ENCODE measurements at regions not wholly inside any gene's neighbourhood (a gene's known extent, or its start where the extent isn't known, plus 50 kb on each side); places are given as distances from the start of the nearest gene placed in this dataset.

- Histone ChIP-seq H3K79me2 (ENCODE audit: insufficient read depth, low read length) (no peaks in the 10 kb centered on the region), H2AFZ (ENCODE audit: low read depth, low read length) (no peak overlapping the region), H3K4me2 (ENCODE audit: low read length) (no peak overlapping the region), H3K4me1 (ENCODE audit: insufficient read depth, low read length) (peaks cover 23% of the 10 kb centered on the region), H4K20me1 (ENCODE audit: insufficient read depth, low read length) (peaks cover 51% of the 10 kb centered on the region), H3K9ac (ENCODE audit: low read length) (no peak overlapping the region), H3K4me3 (ENCODE audit: insufficient read depth, low read depth, low read length) (no peak overlapping the region), H3K9me3 (ENCODE audit: insufficient read depth, low read depth, low read length) (peaks cover 2% of the 10 kb centered on the region), H3K36me3 (ENCODE audit: insufficient read depth, low read length) (no peaks in the 10 kb centered on the region), H3K27ac (ENCODE audit: low read depth, low read length) (no peak overlapping the region), H3K27me3 (ENCODE audit: insufficient read depth, low read length) (no peaks in the 10 kb centered on the region)
- peaks cover 6% of the 10 kb centered on the region for H3K36me3 Mint-ChIP-seq (ENCODE audit: low read depth, unreplicated experiment)
- peaks cover 15% of the 10 kb centered on the region for H3K27me3 Mint-ChIP-seq (ENCODE audit: low read depth, unreplicated experiment)
- no peak overlapping the region for H3K4me3 Mint-ChIP-seq (ENCODE audit: unreplicated experiment)
- H3K9me3 Mint-ChIP-seq (ENCODE audit: unreplicated experiment): no peaks in the 10 kb centered on the region
- no peak for DNase-seq (ENCODE audit: low read depth)
- FAIRE-seq: no peak
- TF ChIP-seq, protein P1, sequence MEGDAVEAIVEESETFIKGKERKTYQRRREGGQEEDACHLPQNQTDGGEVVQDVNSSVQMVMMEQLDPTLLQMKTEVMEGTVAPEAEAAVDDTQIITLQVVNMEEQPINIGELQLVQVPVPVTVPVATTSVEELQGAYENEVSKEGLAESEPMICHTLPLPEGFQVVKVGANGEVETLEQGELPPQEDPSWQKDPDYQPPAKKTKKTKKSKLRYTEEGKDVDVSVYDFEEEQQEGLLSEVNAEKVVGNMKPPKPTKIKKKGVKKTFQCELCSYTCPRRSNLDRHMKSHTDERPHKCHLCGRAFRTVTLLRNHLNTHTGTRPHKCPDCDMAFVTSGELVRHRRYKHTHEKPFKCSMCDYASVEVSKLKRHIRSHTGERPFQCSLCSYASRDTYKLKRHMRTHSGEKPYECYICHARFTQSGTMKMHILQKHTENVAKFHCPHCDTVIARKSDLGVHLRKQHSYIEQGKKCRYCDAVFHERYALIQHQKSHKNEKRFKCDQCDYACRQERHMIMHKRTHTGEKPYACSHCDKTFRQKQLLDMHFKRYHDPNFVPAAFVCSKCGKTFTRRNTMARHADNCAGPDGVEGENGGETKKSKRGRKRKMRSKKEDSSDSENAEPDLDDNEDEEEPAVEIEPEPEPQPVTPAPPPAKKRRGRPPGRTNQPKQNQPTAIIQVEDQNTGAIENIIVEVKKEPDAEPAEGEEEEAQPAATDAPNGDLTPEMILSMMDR (IDR thresholded peaks at IDR 0.05; ENCODE audit: insufficient read depth, low read depth, low read length): no peak
- no peak for TF ChIP-seq EZH2 (IDR thresholded peaks at IDR 0.05; ENCODE audit: insufficient read depth, low read length)
- peaks cover 11% of the 10 kb centered on the region for H3K4me1 Mint-ChIP-seq (ENCODE audit: low read depth, unreplicated experiment)
- no peak overlapping the region for H3K27ac Mint-ChIP-seq (ENCODE audit: unreplicated experiment)
Measured at GRCh38 chr16:85519540-85520231, 93.4 kb upstream of the GSE1 start.

GRCh38 chr16:85520853-85521521 lies 92.1 kb upstream of the GSE1 start:
- TF ChIP-seq, protein P1 (IDR thresholded peaks at IDR 0.05; ENCODE audit: insufficient read depth, low read depth, low read length): no peak
- TF ChIP-seq EZH2 (IDR thresholded peaks at IDR 0.05; ENCODE audit: insufficient read depth, low read length): no peak
- peaks cover 6% of the 10 kb centered on the region for H3K36me3 Mint-ChIP-seq (ENCODE audit: low read depth, unreplicated experiment)
- FAIRE-seq (no peak), DNase-seq (ENCODE audit: low read depth) (no peak)
- Histone ChIP-seq H3K4me1 (ENCODE audit: insufficient read depth, low read length) (peaks cover 18% of the 10 kb centered on the region), H3K4me2 (ENCODE audit: low read length) (no peak overlapping the region), H4K20me1 (ENCODE audit: insufficient read depth, low read length) (peaks cover 59% of the 10 kb centered on the region), H3K27ac (ENCODE audit: low read depth, low read length) (no peak overlapping the region), H3K36me3 (ENCODE audit: insufficient read depth, low read length) (no peaks in the 10 kb centered on the region), H3K9ac (ENCODE audit: low read length) (no peak overlapping the region), H3K27me3 (ENCODE audit: insufficient read depth, low read length) (no peaks in the 10 kb centered on the region), H2AFZ (ENCODE audit: low read depth, low read length) (no peak overlapping the region), H3K79me2 (ENCODE audit: insufficient read depth, low read length) (no peaks in the 10 kb centered on the region), H3K4me3 (ENCODE audit: insufficient read depth, low read depth, low read length) (no peak overlapping the region), H3K9me3 (ENCODE audit: insufficient read depth, low read depth, low read length) (peaks cover 2% of the 10 kb centered on the region)
- no peak overlapping the region for H3K4me3 Mint-ChIP-seq (ENCODE audit: unreplicated experiment)
- peaks cover 4% of the 10 kb centered on the region for H3K4me1 Mint-ChIP-seq (ENCODE audit: low read depth, unreplicated experiment)
- no peak overlapping the region for H3K27ac Mint-ChIP-seq (ENCODE audit: unreplicated experiment)
- peaks cover 21% of the 10 kb centered on the region for H3K27me3 Mint-ChIP-seq (ENCODE audit: low read depth, unreplicated experiment)
- H3K9me3 Mint-ChIP-seq (ENCODE audit: unreplicated experiment): no peaks in the 10 kb centered on the region
